ENCODE measurements at regions not wholly inside any gene's neighbourhood (a gene's known extent, or its start where the extent isn't known, plus 50 kb on each side); places are given as distances from the start of the nearest gene placed in this dataset.

- no peak for TF ChIP-seq CTCF (IDR thresholded peaks at IDR 0.05)
- no peak for TF ChIP-seq TCF7L2 (IDR thresholded peaks at IDR 0.05; ENCODE audit: low read depth, low read length)
- no peak for TF ChIP-seq POLR2AphosphoS5 (IDR thresholded peaks at IDR 0.05; ENCODE audit: low read depth, low read length)
- TF ChIP-seq REST (IDR thresholded peaks at IDR 0.05; ENCODE audit: insufficient read depth in 1 of 2, low read depth in 2 of 2, low read length in 1 of 2): no peak
These were observed 220.4 kb upstream of the NREP start for GRCh38 chr5:111977436-111977829.

All from Panc1 (cell line).